ENCODE measurements at regions not wholly inside any gene's neighbourhood (a gene's known extent, or its start where the extent isn't known, plus 50 kb on each side); places are given as distances from the start of the nearest gene placed in this dataset.

GRCh38 chr15:81887912-81888311 is 157.9 kb downstream of the MEX3B start:
- no peak for TF ChIP-seq CTCF (IDR thresholded peaks at IDR 0.05)
- no peak for TF ChIP-seq POLR2A (IDR thresholded peaks at IDR 0.05)
- TF ChIP-seq POLR2AphosphoS5 (IDR thresholded peaks at IDR 0.05): no peak

Data from breast epithelium (tissue), 3 donors.